Stimulated activated CD8-positive, alpha-beta memory T cell treated with anti-CD3 and anti-CD28 coated beads, Interleukin-2, amount 100 ng/mL, for 1 hour (primary cell): ENCODE measurements at regions not wholly inside any gene's neighbourhood (a gene's known extent, or its start where the extent isn't known, plus 50 kb on each side); places are given as distances from the start of the nearest gene placed in this dataset.
"Not testable (repeated sequence)": the region's sequence is repeated elsewhere in the genome, so short reads cannot be mapped to it uniquely, and the experiment has no call there.

Source experiments
- DNase-seq, 2 donors: peaks; one replicate each; pipeline ENCODE4 v3.0.0-alpha.2; 2020; ENCODE audit warnings: low read depth in 2 of 2

- DNase-seq, result no peak
Observed at GRCh38 chrX:66914080-66914479, 275.2 kb upstream of the EDA2R start.

GRCh38 chrX:66912417-66912816, 273.5 kb upstream of the EDA2R start:
- no peak for DNase-seq

GRCh38 chrX:66902081-66902480, 263.2 kb upstream of the EDA2R start:
- no peak for DNase-seq

GRCh38 chrX:66900886-66901285, 262.0 kb upstream of the EDA2R start:
- DNase-seq, result no peak

GRCh38 chrX:66892004-66892403, 253.1 kb upstream of the EDA2R start:
- no peak for DNase-seq

- no peak for DNase-seq
Observed at GRCh38 chrX:66889418-66889817, 250.5 kb upstream of the EDA2R start.

- DNase-seq, result no peak
Observed at GRCh38 chrX:66882101-66882500, 243.2 kb upstream of the EDA2R start.

- DNase-seq, result no peak
Observed at GRCh38 chrX:66876776-66877175, 237.9 kb upstream of the EDA2R start.

- DNase-seq, result no peak
Observed at GRCh38 chrX:66872771-66873170, 233.9 kb upstream of the EDA2R start.

- no peak for DNase-seq
Observed at GRCh38 chrX:66863721-66864120, 224.8 kb upstream of the EDA2R start.

GRCh38 chrX:66833426-66833825, 194.5 kb upstream of the EDA2R start:
- no peak for DNase-seq

GRCh38 chrX:66815227-66815626, 176.3 kb upstream of the EDA2R start:
- no peak for DNase-seq

GRCh38 chrX:66794514-66794913, 155.6 kb upstream of the EDA2R start:
- not testable (repeated sequence) for DNase-seq

GRCh38 chrX:66766318-66766717, 127.4 kb upstream of the EDA2R start:
- DNase-seq, result no peak

GRCh38 chrX:66760651-66761050, 121.8 kb upstream of the EDA2R start:
- no peak for DNase-seq

- no peak for DNase-seq
Observed at GRCh38 chrX:66756717-66757116, 117.8 kb upstream of the EDA2R start.

- DNase-seq, result no peak
Observed at GRCh38 chrX:66751136-66751782, 112.4 kb upstream of the EDA2R start.

GRCh38 chrX:66744519-66744918, 105.6 kb upstream of the EDA2R start:
- not testable (repeated sequence) for DNase-seq

- DNase-seq, result no peak
Observed at GRCh38 chrX:66731398-66731797, 92.5 kb upstream of the EDA2R start.

GRCh38 chrX:66728818-66729271, 90.0 kb upstream of the EDA2R start:
- DNase-seq, result peak in 1 of 2 donors; percentile 6

- DNase-seq, result no peak
Observed at GRCh38 chrX:66717926-66718325, 79.0 kb upstream of the EDA2R start.

- DNase-seq, result no peak
Observed at GRCh38 chrX:66698273-66699204, 59.7 kb upstream of the EDA2R start.

- DNase-seq, result not testable (repeated sequence)
Observed at GRCh38 chrX:66692512-66692911, 53.6 kb upstream of the EDA2R start.
